WERI-Rb-1 (cell line): ENCODE measurements at regions not wholly inside any gene's neighbourhood (a gene's known extent, or its start where the extent isn't known, plus 50 kb on each side); places are given as distances from the start of the nearest gene placed in this dataset.

Experiments
- DNase-seq: peaks from one replicate; pipeline ENCODE4 v3.0.0-alpha.2; 2020
- H3K27ac ChIP-seq: fragments of 250-450 bp; sonication (Bioruptor Pico); 2 replicates; pipeline ENCODE4 v1.5.1; 2020; ENCODE audit warnings: mild to moderate bottlenecking, moderate library complexity
- H3K27me3 ChIP-seq: fragments of 250-450 bp; sonication (Bioruptor Pico); 2 replicates; pipeline ENCODE4 v1.5.1; 2021; ENCODE audit warnings: mild to moderate bottlenecking, low read depth, moderate library complexity; ENCODE audit not compliant: insufficient read depth, severe bottlenecking
- H3K36me3 ChIP-seq: fragments of 250-450 bp; sonication (Bioruptor Pico); 2 replicates; pipeline ENCODE4 v1.5.1; 2020; ENCODE audit warnings: mild to moderate bottlenecking, moderate library complexity
- H3K4me3 ChIP-seq: 2 replicates; pipeline ENCODE4 v1.5.1; 2011; ENCODE audit warnings: low read depth, mild to moderate bottlenecking, control low read depth, low read length
- H3K9me3 ChIP-seq: fragments of 250-450 bp; sonication (Bioruptor Pico); 2 replicates; pipeline ENCODE4 v1.5.1; 2021; ENCODE audit warnings: mild to moderate bottlenecking, moderate library complexity; ENCODE audit not compliant: severe bottlenecking
- TF ChIP-seq, protein P1 (sequence below): IDR thresholded peaks from 2 replicates; pipeline ENCODE4 v1.5.1; 2011; ENCODE audit warnings: low read depth, mild to moderate bottlenecking, control low read depth, inconsistent platforms, low read length

DNA sequence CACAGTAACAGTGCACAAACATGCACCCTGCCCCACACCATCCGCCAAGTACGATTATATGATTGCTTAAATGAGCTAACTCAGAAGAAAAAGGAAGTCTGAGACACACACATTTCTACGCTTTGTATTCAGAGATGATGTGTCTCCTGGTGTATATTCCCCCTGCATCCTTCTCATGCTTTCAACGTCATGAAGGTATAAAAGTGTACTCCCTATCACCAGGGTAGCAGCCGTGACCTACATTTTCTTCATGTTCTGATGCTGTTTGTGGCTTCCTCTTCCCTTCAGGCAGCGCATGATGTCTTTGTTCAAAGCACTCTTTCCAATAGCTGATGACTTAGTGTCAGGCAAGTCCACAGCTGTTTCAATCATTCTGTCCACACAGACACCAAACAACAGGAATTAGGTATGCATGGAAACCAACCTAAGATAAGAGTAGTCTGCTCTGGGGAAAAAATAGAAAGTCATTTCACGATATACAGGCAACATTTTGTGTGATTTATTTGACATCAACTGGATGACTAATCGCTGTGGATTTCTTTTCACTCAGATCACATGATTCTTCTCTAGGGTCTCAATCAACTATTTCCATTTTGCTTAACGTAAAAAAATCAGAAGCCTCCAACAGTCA lies 269.4 kb upstream of the PTGER4 start:
- Histone ChIP-seq H3K4me3 (no peak overlapping the region), H3K36me3 (no peaks in the 10 kb centered on the region), H3K9me3 (no peaks in the 10 kb centered on the region), H3K27ac (no peak overlapping the region), H3K27me3 (no peaks in the 10 kb centered on the region)
- TF ChIP-seq, protein P1, sequence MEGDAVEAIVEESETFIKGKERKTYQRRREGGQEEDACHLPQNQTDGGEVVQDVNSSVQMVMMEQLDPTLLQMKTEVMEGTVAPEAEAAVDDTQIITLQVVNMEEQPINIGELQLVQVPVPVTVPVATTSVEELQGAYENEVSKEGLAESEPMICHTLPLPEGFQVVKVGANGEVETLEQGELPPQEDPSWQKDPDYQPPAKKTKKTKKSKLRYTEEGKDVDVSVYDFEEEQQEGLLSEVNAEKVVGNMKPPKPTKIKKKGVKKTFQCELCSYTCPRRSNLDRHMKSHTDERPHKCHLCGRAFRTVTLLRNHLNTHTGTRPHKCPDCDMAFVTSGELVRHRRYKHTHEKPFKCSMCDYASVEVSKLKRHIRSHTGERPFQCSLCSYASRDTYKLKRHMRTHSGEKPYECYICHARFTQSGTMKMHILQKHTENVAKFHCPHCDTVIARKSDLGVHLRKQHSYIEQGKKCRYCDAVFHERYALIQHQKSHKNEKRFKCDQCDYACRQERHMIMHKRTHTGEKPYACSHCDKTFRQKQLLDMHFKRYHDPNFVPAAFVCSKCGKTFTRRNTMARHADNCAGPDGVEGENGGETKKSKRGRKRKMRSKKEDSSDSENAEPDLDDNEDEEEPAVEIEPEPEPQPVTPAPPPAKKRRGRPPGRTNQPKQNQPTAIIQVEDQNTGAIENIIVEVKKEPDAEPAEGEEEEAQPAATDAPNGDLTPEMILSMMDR, result no peak
- DNase-seq, result no peak

DNA sequence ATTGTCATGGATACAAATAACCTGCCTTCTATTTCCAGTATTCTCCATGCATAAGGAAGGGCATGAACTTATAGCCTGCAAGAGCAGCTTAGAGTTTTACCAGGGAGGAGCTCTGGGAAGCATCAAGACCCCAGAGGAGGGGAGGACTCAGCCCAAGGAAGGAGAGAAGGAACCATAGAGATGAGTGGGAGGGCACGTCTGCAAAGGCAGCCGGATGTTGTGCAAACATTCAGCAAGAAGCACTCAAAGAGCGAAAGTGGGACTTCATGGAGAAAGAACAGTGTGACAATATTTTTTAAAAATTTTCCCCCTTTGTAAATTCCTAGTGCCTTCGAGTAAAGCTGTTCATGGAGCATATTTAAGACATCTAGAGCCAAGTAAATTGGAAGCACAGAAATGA lies 270.1 kb upstream of the PTGER4 start:
- Histone ChIP-seq H3K27me3 (no peaks in the 10 kb centered on the region), H3K9me3 (no peaks in the 10 kb centered on the region), H3K36me3 (no peaks in the 10 kb centered on the region), H3K4me3 (no peak overlapping the region), H3K27ac (no peak overlapping the region)
- TF ChIP-seq, protein P1, result no peak
- DNase-seq, result no peak

DNA sequence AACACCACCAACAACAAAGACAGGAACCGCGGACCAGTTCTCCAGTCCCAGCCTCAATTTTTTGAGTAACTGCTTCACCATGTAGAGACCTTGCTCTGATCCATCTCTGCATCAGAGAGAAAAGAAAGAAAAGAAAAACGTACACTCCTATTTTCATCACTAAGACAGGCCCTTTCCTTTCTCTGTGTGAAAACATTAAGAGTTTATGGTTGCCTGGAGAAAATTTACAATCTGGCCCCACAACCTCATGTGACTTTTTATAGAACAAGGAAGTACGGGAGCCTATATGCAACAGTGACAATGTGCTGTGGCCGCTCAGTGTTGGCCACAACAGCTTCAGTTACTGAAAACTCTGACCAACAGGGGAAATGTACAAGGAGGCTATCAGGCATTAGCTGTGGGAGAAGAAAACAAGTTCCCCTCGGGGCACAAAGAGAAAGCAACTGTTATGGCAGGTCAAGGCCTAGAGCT lies 272.9 kb upstream of the PTGER4 start:
- Histone ChIP-seq H3K36me3 (no peaks in the 10 kb centered on the region), H3K4me3 (no peak overlapping the region), H3K27ac (no peak overlapping the region), H3K27me3 (no peaks in the 10 kb centered on the region), H3K9me3 (no peaks in the 10 kb centered on the region)
- TF ChIP-seq, protein P1, result no peak
- no peak for DNase-seq

DNA sequence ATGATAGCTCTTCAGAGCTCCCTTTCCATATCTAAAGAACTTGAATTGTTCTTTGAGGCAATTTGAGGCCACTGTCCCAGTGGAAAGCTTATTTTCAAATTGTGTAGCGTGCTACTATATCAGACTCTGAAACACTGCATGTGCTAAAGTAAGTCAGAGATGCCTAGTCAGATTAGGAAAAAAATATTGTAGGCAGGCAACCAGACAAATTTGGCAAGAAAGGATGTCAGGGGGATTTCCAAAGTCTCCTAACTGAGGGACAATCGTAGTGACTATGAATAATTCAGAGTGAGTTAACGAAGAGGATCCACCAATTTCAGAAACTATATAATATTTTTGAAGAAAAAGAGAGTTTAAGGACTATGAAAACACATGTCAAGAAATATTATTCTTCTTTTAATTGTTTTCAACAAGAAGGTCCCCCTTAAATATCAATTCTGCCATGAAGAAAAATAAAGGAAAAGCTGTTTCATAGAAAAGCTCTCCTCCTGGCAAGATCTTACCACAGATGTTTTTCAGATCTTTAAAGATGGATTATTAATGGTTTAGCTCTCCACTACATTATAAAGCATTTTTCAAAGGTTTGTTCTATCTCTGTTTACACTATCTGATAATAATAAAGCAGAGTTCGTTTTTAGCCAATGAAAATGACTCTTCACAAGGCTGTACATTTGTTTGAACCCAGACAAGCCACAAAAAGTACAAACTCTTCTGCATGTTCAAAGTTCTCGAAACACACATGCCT lies 273.5 kb upstream of the PTGER4 start:
- TF ChIP-seq, protein P1, result no peak
- no peak for DNase-seq
- H3K27me3 ChIP-seq, result no peaks in the 10 kb centered on the region
- H3K36me3 ChIP-seq, result no peaks in the 10 kb centered on the region
- H3K4me3 ChIP-seq, result no peak overlapping the region
- H3K27ac ChIP-seq, result no peak overlapping the region
- no peaks in the 10 kb centered on the region for H3K9me3 ChIP-seq

DNA sequence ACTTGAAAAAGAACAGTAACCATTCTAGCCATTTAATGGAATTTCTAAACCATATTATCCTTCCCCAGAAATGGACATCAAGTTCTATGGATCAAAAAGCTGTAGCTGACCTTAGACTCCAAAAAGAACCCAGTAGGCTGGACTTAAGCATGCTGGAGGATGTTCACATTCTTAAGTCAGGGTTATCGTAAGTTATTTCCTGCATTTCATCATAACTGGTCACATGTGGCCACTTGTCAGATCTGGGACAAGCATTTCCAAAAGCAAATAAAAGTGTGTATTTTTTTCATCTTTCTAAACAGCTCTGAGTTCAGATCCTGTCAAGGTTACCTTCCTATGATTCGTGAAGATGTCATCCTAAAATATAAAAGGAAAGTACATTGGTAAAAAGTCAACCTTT lies 274.5 kb upstream of the PTGER4 start:
- no peaks in the 10 kb centered on the region for H3K9me3 ChIP-seq
- no peaks in the 10 kb centered on the region for H3K27me3 ChIP-seq
- DNase-seq, result no peak
- no peak overlapping the region for H3K27ac ChIP-seq
- no peaks in the 10 kb centered on the region for H3K36me3 ChIP-seq
- TF ChIP-seq, protein P1, result no peak
- H3K4me3 ChIP-seq, result no peak overlapping the region
